Pancreas (tissue), 10 donors: ENCODE measurements at regions not wholly inside any gene's neighbourhood (a gene's known extent, or its start where the extent isn't known, plus 50 kb on each side); places are given as distances from the start of the nearest gene placed in this dataset.

ENCODE experiments used
- ATAC-seq, 4 donors: fragments of 200-7000 bp; cut with Tn5 transposase; one replicate each; pipeline versions ENCODE4 v1.8.0 to v1.9.1; 2020; ENCODE audit warnings: mild to moderate bottlenecking in 4 of 4, moderate library complexity in 4 of 4
- DNase-seq, 6 donors: peaks; one replicate each; pipeline ENCODE4 v3.0.0-alpha.2; 2020
- FAIRE-seq: peaks from 2 replicates; lab custom pipeline; 2012; peaks lifted over from hg19 to GRCh38; lab: Jason Lieb, UNC
- H3K27ac ChIP-seq, 4 donors: fragments of 200-600 bp; sonication (generic); 1 replicate in 3 of 4; 2 replicates in 1 of 4; pipeline versions ENCODE4 v1.5.0 to v1.8.0; 2020
- H3K27me3 ChIP-seq, 4 donors: fragments of 200-600 bp; one replicate each; pipeline ENCODE4 v1.8.0; 2021
- H3K36me3 ChIP-seq, 3 donors: fragments of 200-600 bp; sonication (generic) in 1 of 3; one replicate each; pipeline versions ENCODE4 v1.5.0 to v1.8.0; 2020 to 2021
- H3K4me1 ChIP-seq, 3 donors: fragments of 200-600 bp; one replicate each; pipeline ENCODE4 v1.8.0; 2021
- H3K4me3 ChIP-seq, 4 donors: fragments of 200-600 bp; sonication (generic) in 2 of 4; one replicate each; pipeline versions ENCODE4 v1.5.0 to v1.8.0; 2020 to 2021
- H3K9me3 ChIP-seq, 4 donors: fragments of 200-600 bp; one replicate each; pipeline ENCODE4 v1.8.0; 2021
- whole genome bisulfite sequencing, 2 donors: extraction: QIAGEN DNeasy Blood & Tissue Kit; methylation state at CpG; one replicate each; pipeline ENCODE4 v1.1.7; 2013; 5-methylcytosine and 5-hydroxymethylcytosine counted together
- intact Hi-C, 3 donors: fragments of 100-400 bp; cut with DNase I; formaldehyde crosslinking; loops; one replicate each; pipeline versions ENCODE4 v1.11.1 to v1.14.2; 2022
- TF ChIP-seq, protein P1 (sequence below), 4 donors: fragments of 200-600 bp; sonication (generic) in 3 of 4; IDR thresholded peaks; one replicate each; pipeline versions ENCODE4 v1.5.0 to v1.8.0; 2021; ENCODE audit warnings: antibody characterized with exemption in 4 of 4
- donor health status: healthy with polysubstance abuse.
- donor health status: DM: no; HTN: no; CAD: no; lungs with moderate emphysema.
- donor health status: DM: no; HTN: no; CAD: no.
- donor health status: control.
- donor health status: control.
- donor health status: Bipolar disorder and iron deficiency.
- donor health status: DM: yes; HTN: yes; CAD: no.
- donor health status: DM: no; HTN: no; CAD: no.
- donor health status: DM: no; HTN: no; CAD: no.
- donor health status: DM: yes; HTN: yes; CAD: no.

- TF ChIP-seq, protein P1, sequence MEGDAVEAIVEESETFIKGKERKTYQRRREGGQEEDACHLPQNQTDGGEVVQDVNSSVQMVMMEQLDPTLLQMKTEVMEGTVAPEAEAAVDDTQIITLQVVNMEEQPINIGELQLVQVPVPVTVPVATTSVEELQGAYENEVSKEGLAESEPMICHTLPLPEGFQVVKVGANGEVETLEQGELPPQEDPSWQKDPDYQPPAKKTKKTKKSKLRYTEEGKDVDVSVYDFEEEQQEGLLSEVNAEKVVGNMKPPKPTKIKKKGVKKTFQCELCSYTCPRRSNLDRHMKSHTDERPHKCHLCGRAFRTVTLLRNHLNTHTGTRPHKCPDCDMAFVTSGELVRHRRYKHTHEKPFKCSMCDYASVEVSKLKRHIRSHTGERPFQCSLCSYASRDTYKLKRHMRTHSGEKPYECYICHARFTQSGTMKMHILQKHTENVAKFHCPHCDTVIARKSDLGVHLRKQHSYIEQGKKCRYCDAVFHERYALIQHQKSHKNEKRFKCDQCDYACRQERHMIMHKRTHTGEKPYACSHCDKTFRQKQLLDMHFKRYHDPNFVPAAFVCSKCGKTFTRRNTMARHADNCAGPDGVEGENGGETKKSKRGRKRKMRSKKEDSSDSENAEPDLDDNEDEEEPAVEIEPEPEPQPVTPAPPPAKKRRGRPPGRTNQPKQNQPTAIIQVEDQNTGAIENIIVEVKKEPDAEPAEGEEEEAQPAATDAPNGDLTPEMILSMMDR (IDR thresholded peaks at IDR 0.05): no peak
- 66 to 86% methylated on average over 3 of the region's 3 CpGs for WGBS, 2 donors
- Histone ChIP-seq H3K36me3 (no peaks in the 10 kb centered on the region), H3K4me3 (no peak overlapping the region), H3K27ac (no peak overlapping the region), H3K4me1 (no peaks in the 10 kb centered on the region), H3K9me3 (no peaks in the 10 kb centered on the region), H3K27me3 (no peaks in the 10 kb centered on the region)
- ATAC-seq (no peak), FAIRE-seq (no peak), DNase-seq (no peak)
- intact Hi-C loops: no loop called here
Observed at GRCh38 chr1:214966346-214966745, 116.2 kb upstream of the KCNK2 start.

DNA sequence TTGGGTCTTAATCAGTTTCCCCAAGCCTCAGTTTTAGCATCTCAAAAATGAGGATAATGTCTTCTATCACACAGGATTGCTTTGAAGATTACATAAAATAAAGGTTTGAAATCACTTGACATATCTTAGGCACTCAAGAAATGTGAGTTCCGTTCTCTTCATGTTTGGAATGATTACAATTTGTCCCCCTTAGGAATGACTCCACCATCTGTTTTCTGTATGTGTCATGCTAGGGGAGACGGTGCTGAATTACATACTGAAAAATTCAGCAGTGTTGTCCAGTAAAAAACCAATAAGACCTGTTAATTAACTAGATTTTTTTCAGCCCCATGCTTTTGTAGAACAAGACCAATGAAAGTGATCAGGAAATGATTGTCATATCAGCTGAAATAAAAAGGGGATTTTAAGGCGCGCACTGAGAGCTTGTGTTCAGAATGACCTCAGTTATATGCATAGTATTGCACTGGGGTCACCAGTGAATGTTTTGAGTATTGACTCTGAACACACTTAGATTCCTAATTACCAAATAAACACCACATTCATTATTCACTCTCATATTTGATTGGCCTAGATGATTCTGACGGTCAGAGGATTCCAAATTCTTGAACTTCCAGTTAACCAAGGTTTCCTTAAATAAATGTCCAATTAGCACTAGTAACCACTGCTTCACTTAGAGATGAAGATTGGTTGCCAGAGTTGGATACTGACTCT, 114.5 kb upstream of the KCNK2 start:
- WGBS, 2 donors: 62 to 66% methylated on average over 5 of the region's 5 CpGs
- FAIRE-seq (no peak), ATAC-seq (no peak), DNase-seq (no peak)
- TF ChIP-seq, protein P1 (IDR thresholded peaks at IDR 0.05): no peak
- intact Hi-C loops: no loop called here
- Histone ChIP-seq H3K36me3 (no peaks in the 10 kb centered on the region), H3K27ac (no peak overlapping the region), H3K9me3 (no peaks in the 10 kb centered on the region), H3K4me1 (no peaks in the 10 kb centered on the region), H3K27me3 (no peaks in the 10 kb centered on the region), H3K4me3 (no peak overlapping the region)

DNA sequence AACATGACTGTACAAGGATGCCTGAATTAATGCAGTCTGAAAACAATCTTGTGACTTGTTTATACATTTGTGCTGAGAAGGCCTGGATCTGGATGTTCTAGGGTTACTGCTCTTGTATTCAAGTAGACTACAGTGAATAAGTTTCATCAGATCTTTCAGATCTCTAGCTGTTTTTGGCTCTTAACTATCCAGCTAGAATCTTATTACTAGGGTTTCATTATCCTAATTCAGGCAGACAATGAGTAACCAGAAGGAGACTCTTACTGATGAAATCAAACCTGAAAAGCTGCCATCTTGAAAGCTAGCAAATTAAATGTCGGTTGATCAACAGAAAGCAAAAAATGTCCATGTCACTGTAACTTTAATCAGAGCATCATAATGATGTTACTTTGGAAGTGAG, 112.5 kb upstream of the KCNK2 start:
- H3K4me3 ChIP-seq: no peak overlapping the region
- TF ChIP-seq, protein P1 (IDR thresholded peaks at IDR 0.05): no peak
- DNase-seq (no peak), ATAC-seq (no peak), FAIRE-seq (no peak)
- WGBS, 2 donors: 60 to 80% methylated on average over 1 of the region's 1 CpG
- no peaks in the 10 kb centered on the region for H3K9me3 ChIP-seq
- intact Hi-C loops: no loop called here
- H3K27ac ChIP-seq: no peak overlapping the region
- peaks cover 0 to 3% (median 0%) of the 10 kb centered on the region in 4 donors for H3K27me3 ChIP-seq
- no peaks in the 10 kb centered on the region for H3K4me1 ChIP-seq
- no peaks in the 10 kb centered on the region for H3K36me3 ChIP-seq

GRCh38 chr1:214971071-214971470, 111.5 kb upstream of the KCNK2 start:
- 17 to 25% methylated on average over 2 of the region's 2 CpGs for WGBS, 2 donors
- H3K4me3 ChIP-seq: no peak overlapping the region
- H3K27ac ChIP-seq: no peak overlapping the region
- no peaks in the 10 kb centered on the region for H3K4me1 ChIP-seq
- intact Hi-C loops: no loop called here
- ATAC-seq (no peak), FAIRE-seq (no peak), DNase-seq (no peak)
- TF ChIP-seq, protein P1 (IDR thresholded peaks at IDR 0.05): no peak
- H3K27me3 ChIP-seq: peaks cover 0 to 3% (median 0%) of the 10 kb centered on the region in 4 donors
- H3K36me3 ChIP-seq: no peaks in the 10 kb centered on the region
- H3K9me3 ChIP-seq: no peaks in the 10 kb centered on the region

- no peak overlapping the region for H3K4me3 ChIP-seq
- intact Hi-C loops: no loop called here
- FAIRE-seq (no peak), ATAC-seq (no peak), DNase-seq (no peak)
- peaks cover 0 to 3% (median 0%) of the 10 kb centered on the region in 4 donors for H3K27me3 ChIP-seq
- H3K4me1 ChIP-seq: no peaks in the 10 kb centered on the region
- no peaks in the 10 kb centered on the region for H3K9me3 ChIP-seq
- no peaks in the 10 kb centered on the region for H3K36me3 ChIP-seq
- no peak overlapping the region for H3K27ac ChIP-seq
- TF ChIP-seq, protein P1 (IDR thresholded peaks at IDR 0.05): no peak
- 43 to 57% methylated on average over 2 of the region's 2 CpGs for WGBS, 2 donors
Observed at GRCh38 chr1:214974002-214974401, 108.5 kb upstream of the KCNK2 start.
